ENCODE measurements at regions not wholly inside any gene's neighbourhood (a gene's known extent, or its start where the extent isn't known, plus 50 kb on each side); places are given as distances from the start of the nearest gene placed in this dataset.

- no peak overlapping the region for H3K27ac Mint-ChIP-seq
- H3K36me3 Mint-ChIP-seq (ENCODE audit: low read depth), result no peaks in the 10 kb centered on the region
- H3K27me3 Mint-ChIP-seq, result no peaks in the 10 kb centered on the region
- no peaks in the 10 kb centered on the region for H3K4me1 Mint-ChIP-seq
- no peak overlapping the region for H3K4me3 Mint-ChIP-seq
- H3K9me3 Mint-ChIP-seq, result peaks cover 10% of the 10 kb centered on the region
- ATAC-seq (replicated peaks), result no peak
Observed at GRCh38 chr5:2898661-2899060, 147.2 kb upstream of the IRX2 start.

- H3K9me3 Mint-ChIP-seq, result peaks cover 10% of the 10 kb centered on the region
- H3K4me3 Mint-ChIP-seq, result no peak overlapping the region
- H3K27me3 Mint-ChIP-seq, result no peaks in the 10 kb centered on the region
- H3K4me1 Mint-ChIP-seq, result no peaks in the 10 kb centered on the region
- no peak overlapping the region for H3K27ac Mint-ChIP-seq
- H3K36me3 Mint-ChIP-seq (ENCODE audit: low read depth), result no peaks in the 10 kb centered on the region
- ATAC-seq (replicated peaks), result no peak
Observed at GRCh38 chr5:2897276-2897961, 145.9 kb upstream of the IRX2 start.

- no peak for ATAC-seq (replicated peaks)
- Mint-ChIP-seq H3K4me3 (no peak overlapping the region), H3K36me3 (ENCODE audit: low read depth) (no peaks in the 10 kb centered on the region)
Observed at GRCh38 chr5:2896371-2897275, 145.1 kb upstream of the IRX2 start.

GRCh38 chr5:2895876-2896275, 144.4 kb upstream of the IRX2 start:
- H3K27me3 Mint-ChIP-seq, result no peaks in the 10 kb centered on the region
- peaks cover 4% of the 10 kb centered on the region for H3K9me3 Mint-ChIP-seq
- no peaks in the 10 kb centered on the region for H3K4me1 Mint-ChIP-seq
- no peaks in the 10 kb centered on the region for H3K36me3 Mint-ChIP-seq (ENCODE audit: low read depth)
- no peak for ATAC-seq (replicated peaks)
- H3K4me3 Mint-ChIP-seq, result no peak overlapping the region
- H3K27ac Mint-ChIP-seq, result no peak overlapping the region

More at GRCh38 chr5:2896371-2897275, 145.1 kb upstream of the IRX2 start:
- no peaks in the 10 kb centered on the region for H3K27me3 Mint-ChIP-seq
- no peak overlapping the region for H3K27ac Mint-ChIP-seq
- peaks cover 7% of the 10 kb centered on the region for H3K9me3 Mint-ChIP-seq
- H3K4me1 Mint-ChIP-seq, result no peaks in the 10 kb centered on the region

- Mint-ChIP-seq H3K36me3 (ENCODE audit: low read depth) (no peaks in the 10 kb centered on the region), H3K4me3 (no peak overlapping the region), H3K4me1 (no peaks in the 10 kb centered on the region), H3K9me3 (peaks cover 4% of the 10 kb centered on the region), H3K27ac (no peak overlapping the region), H3K27me3 (no peaks in the 10 kb centered on the region)
- ATAC-seq (replicated peaks), result no peak
Observed at GRCh38 chr5:2895196-2895595, 143.7 kb upstream of the IRX2 start.

- H3K36me3 Mint-ChIP-seq (ENCODE audit: low read depth), result no peaks in the 10 kb centered on the region
- no peaks in the 10 kb centered on the region for H3K4me1 Mint-ChIP-seq
- ATAC-seq (replicated peaks), result no peak
- peaks cover 4% of the 10 kb centered on the region for H3K9me3 Mint-ChIP-seq
- H3K27me3 Mint-ChIP-seq, result no peaks in the 10 kb centered on the region
- H3K4me3 Mint-ChIP-seq, result no peak overlapping the region
- no peak overlapping the region for H3K27ac Mint-ChIP-seq
Observed at GRCh38 chr5:2894736-2895135, 143.3 kb upstream of the IRX2 start.

GRCh38 chr5:2894316-2894715, 142.8 kb upstream of the IRX2 start:
- no peak overlapping the region for H3K4me3 Mint-ChIP-seq
- peaks cover 4% of the 10 kb centered on the region for H3K9me3 Mint-ChIP-seq
- no peaks in the 10 kb centered on the region for H3K27me3 Mint-ChIP-seq
- no peaks in the 10 kb centered on the region for H3K36me3 Mint-ChIP-seq (ENCODE audit: low read depth)
- H3K4me1 Mint-ChIP-seq, result no peaks in the 10 kb centered on the region
- no peak for ATAC-seq (replicated peaks)
- H3K27ac Mint-ChIP-seq, result no peak overlapping the region

- Mint-ChIP-seq H3K4me3 (no peak overlapping the region), H3K36me3 (ENCODE audit: low read depth) (no peaks in the 10 kb centered on the region), H3K4me1 (no peaks in the 10 kb centered on the region), H3K27ac (no peak overlapping the region), H3K9me3 (peaks cover 4% of the 10 kb centered on the region), H3K27me3 (no peaks in the 10 kb centered on the region)
- ATAC-seq (replicated peaks), result no peak
Observed at GRCh38 chr5:2892466-2893000, 141.1 kb upstream of the IRX2 start.

- Mint-ChIP-seq H3K4me1 (no peaks in the 10 kb centered on the region), H3K27ac (no peak overlapping the region), H3K27me3 (no peaks in the 10 kb centered on the region), H3K4me3 (no peak overlapping the region), H3K9me3 (peaks cover 4% of the 10 kb centered on the region), H3K36me3 (ENCODE audit: low read depth) (no peaks in the 10 kb centered on the region)
- no peak for ATAC-seq (replicated peaks)
Observed at GRCh38 chr5:2891781-2892180, 140.3 kb upstream of the IRX2 start.

GRCh38 chr5:2890011-2890410, 138.5 kb upstream of the IRX2 start:
- Mint-ChIP-seq H3K27me3 (no peaks in the 10 kb centered on the region), H3K27ac (no peak overlapping the region), H3K36me3 (ENCODE audit: low read depth) (no peaks in the 10 kb centered on the region), H3K4me3 (no peak overlapping the region), H3K9me3 (peaks cover 4% of the 10 kb centered on the region), H3K4me1 (no peaks in the 10 kb centered on the region)
- no peak for ATAC-seq (replicated peaks)

GRCh38 chr5:2888520-2889060, 137.1 kb upstream of the IRX2 start:
- no peak for ATAC-seq (replicated peaks)
- Mint-ChIP-seq H3K36me3 (ENCODE audit: low read depth) (no peaks in the 10 kb centered on the region), H3K9me3 (peaks cover 4% of the 10 kb centered on the region), H3K27ac (no peak overlapping the region), H3K4me1 (no peaks in the 10 kb centered on the region), H3K4me3 (no peak overlapping the region), H3K27me3 (no peaks in the 10 kb centered on the region)

GRCh38 chr5:2887481-2888348, 136.2 kb upstream of the IRX2 start:
- H3K4me1 Mint-ChIP-seq, result no peaks in the 10 kb centered on the region
- peak; percentile 7 for ATAC-seq (replicated peaks)

GRCh38 chr5:2886531-2886930, 135.1 kb upstream of the IRX2 start:
- Mint-ChIP-seq H3K27ac (no peak overlapping the region), H3K4me3 (no peak overlapping the region), H3K4me1 (no peaks in the 10 kb centered on the region), H3K27me3 (no peaks in the 10 kb centered on the region), H3K36me3 (ENCODE audit: low read depth) (no peaks in the 10 kb centered on the region), H3K9me3 (peaks cover 8% of the 10 kb centered on the region)
- ATAC-seq (replicated peaks), result no peak

More at GRCh38 chr5:2887481-2888348, 136.2 kb upstream of the IRX2 start:
- Mint-ChIP-seq H3K36me3 (ENCODE audit: low read depth) (no peaks in the 10 kb centered on the region), H3K27ac (no peak overlapping the region), H3K27me3 (no peaks in the 10 kb centered on the region), H3K4me3 (no peak overlapping the region), H3K9me3 (peaks cover 8% of the 10 kb centered on the region)

GRCh38 chr5:2883771-2884170, 132.3 kb upstream of the IRX2 start:
- Mint-ChIP-seq H3K9me3 (peaks cover 13% of the 10 kb centered on the region), H3K27me3 (no peaks in the 10 kb centered on the region), H3K36me3 (ENCODE audit: low read depth) (no peaks in the 10 kb centered on the region), H3K4me3 (no peak overlapping the region), H3K27ac (no peak overlapping the region), H3K4me1 (no peaks in the 10 kb centered on the region)
- ATAC-seq (replicated peaks), result no peak
